HG02588 (cell line): ENCODE measurements at regions not wholly inside any gene's neighbourhood (a gene's known extent, or its start where the extent isn't known, plus 50 kb on each side); places are given as distances from the start of the nearest gene placed in this dataset.
"Not testable (repeated sequence)": the region's sequence is repeated elsewhere in the genome, so short reads cannot be mapped to it uniquely, and the experiment has no call there.

Experiments
- ATAC-seq: cut with Tn5 transposase; IDR thresholded peaks from one replicate; pipeline ENCODE4 v1.9.1; 2021; ENCODE audit warnings: mild to moderate bottlenecking, moderate library complexity; ENCODE audit not compliant: unreplicated experiment

GRCh38 chr7:46774515-46774914 is 807.4 kb downstream of the TNS3 start:
- ATAC-seq, result no peak

- ATAC-seq, result no peak
These were observed 809.1 kb downstream of the TNS3 start for GRCh38 chr7:46772776-46773175.

GRCh38 chr7:46767071-46767470 is 814.8 kb downstream of the TNS3 start:
- no peak for ATAC-seq

GRCh38 chr7:46764100-46764936 is 817.6 kb downstream of the TNS3 start:
- no peak for ATAC-seq

GRCh38 chr7:46763344-46763743 is 818.6 kb downstream of the TNS3 start:
- ATAC-seq, result no peak

- ATAC-seq, result no peak
These were observed 822.0 kb downstream of the TNS3 start for GRCh38 chr7:46759711-46760480.

GRCh38 chr7:46756996-46757395 is 824.9 kb downstream of the TNS3 start:
- no peak for ATAC-seq

- ATAC-seq, result no peak
These were observed 825.7 kb downstream of the TNS3 start for GRCh38 chr7:46756256-46756655.

DNA sequence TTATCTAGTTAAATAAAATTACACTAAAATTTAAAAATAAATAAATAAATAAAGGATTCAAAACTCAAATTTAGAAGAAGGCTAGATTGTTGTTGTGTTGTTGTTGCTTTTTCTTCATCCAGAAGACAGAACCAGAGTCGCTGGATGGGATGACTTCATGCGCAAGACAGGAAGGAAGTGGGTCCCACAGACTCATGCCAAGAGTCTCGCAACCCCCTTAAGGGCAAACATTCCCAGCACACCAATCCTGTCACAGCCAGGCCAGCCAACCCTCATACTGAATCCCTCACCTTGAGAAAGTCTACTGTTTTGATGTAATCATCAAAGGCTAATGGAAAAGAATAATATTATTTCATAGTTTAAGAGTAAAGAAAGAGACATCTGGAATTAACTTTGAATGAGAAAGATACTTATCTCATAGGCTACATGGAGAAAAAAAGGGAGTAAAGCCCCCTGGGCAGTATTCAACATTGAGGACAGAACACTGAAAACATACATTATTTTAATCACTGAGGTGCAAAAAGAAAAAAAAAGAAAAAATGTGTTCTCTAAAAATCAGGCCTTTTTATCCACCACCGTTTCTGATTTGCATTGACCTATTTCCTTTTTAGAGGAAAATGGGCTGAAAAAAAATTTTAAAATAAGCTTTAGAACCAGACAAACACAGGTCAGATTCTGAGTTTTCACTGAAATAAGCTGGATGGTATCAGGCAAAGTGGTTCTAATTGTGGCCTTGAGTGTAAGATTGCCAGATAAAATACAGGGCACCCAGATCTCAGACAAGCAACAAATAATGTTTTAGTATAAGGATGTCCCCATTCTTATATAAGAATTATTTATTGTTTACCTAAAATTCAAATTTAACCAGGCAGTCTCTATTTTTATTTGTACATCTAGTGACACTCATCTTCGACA is 826.5 kb downstream of the TNS3 start:
- no peak for ATAC-seq

- no peak for ATAC-seq
These were observed 827.7 kb downstream of the TNS3 start for GRCh38 chr7:46754140-46754720.

DNA sequence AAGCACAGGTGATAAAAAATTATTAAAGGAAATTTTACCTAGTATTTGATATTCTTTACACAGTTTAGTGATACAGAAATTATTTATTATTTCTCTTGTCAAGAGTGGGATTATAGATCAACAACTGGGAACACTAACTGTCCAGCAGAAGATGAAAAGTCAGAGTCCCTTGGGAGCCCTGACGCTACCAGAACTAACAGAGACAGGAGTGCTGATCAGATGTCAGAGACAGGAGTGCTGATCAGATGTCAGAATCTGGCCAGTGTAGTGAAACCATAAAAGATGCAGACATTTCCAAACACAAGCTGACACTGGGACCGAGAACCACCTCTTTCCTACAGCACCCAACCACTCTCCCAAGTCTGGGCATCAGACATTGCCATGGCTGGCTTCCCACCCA is 828.2 kb downstream of the TNS3 start:
- ATAC-seq, result no peak

GRCh38 chr7:46752881-46753366 is 829.0 kb downstream of the TNS3 start:
- ATAC-seq, result no peak

DNA sequence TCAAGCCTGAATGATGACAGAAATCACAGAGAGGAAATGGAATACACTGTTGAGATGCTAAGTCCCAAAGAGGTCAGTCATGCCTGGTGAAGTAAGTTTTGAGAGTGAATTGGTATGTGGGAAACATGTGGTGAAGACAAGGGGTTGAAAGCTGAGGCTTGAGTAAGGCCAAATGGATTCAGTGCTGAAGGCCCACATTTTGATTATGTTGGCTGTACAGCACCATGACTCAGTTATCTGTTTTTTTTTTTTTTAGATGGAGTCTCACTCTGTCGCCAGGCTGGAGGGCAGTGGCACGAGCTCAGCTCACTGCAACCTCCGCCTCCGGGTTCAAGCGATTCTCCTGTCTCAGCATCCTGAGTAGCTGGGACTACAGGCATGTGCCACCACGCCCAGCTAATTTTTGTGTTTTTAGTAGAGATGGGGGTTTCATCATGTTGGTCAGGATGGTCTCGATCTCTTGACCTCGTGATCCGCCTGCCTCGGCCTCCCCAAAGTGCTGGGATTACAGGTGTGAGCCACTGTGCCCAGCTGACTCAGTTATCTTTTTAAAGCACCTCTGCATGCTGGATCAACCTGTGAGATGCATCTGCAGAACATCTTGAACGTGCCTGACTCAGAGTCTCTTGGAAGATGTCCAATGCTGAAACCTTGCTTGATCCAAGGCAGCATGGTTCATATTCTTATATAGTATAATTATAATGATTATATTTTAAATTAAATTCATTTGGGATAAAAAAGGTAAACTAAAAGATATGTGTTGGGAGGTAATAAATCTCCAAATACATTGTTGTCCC is 829.8 kb downstream of the TNS3 start:
- ATAC-seq, result not testable (repeated sequence)

DNA sequence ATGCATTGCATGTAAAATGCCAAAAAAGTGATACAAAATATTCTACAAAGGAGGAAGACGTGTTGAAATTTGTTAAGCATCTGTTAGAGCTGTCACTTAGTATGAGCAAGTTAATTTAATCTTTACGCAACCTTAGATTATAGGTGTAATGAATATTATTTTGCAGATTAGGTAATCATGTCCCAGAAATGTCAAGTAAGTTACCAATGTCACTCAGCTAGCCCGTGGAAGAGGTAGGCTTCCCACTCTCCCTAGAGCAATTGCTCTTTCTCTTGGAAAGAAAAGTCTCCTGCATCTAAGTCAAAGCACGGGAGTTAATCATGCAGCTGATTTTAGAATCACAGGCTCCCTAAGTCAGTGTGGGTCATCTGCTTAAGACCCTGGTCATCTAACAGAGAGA is 830.4 kb upstream of the IGFBP3 start:
- ATAC-seq, result no peak

- no peak for ATAC-seq
These were observed 829.3 kb upstream of the IGFBP3 start for GRCh38 chr7:46750321-46750865.

DNA sequence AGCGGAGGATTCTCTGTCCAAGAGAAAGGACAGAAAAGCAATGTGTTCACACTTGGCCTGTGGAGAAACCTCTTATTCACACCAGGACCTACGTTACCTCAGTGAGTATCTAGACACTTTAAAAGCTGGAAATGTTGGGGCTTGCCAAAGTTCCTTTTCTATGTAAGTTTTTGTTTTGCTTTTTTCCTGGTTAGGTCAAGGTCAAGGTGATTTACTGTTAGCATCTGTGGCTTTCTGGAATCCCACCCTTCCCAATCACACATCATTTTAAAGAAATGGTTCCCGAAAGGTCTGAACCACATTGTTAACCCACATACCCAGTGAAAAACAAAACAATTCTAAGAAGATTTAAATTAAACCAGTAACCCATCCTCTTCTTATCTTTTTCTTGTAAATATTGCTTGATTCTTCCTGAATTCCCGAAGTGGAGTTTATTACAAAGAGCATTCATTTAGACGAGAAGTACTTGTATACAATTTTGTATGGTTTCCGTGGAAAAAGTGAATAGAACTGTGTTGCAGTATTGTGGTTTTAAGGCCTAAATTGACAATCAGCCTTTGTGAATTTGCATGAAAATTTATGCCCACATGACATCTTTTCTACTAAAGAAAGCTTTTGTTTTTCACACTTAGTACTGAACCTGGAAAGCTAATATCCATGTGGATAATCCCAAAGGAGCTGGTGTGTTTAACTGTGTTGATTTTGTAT is 827.0 kb upstream of the IGFBP3 start:
- no peak for ATAC-seq

DNA sequence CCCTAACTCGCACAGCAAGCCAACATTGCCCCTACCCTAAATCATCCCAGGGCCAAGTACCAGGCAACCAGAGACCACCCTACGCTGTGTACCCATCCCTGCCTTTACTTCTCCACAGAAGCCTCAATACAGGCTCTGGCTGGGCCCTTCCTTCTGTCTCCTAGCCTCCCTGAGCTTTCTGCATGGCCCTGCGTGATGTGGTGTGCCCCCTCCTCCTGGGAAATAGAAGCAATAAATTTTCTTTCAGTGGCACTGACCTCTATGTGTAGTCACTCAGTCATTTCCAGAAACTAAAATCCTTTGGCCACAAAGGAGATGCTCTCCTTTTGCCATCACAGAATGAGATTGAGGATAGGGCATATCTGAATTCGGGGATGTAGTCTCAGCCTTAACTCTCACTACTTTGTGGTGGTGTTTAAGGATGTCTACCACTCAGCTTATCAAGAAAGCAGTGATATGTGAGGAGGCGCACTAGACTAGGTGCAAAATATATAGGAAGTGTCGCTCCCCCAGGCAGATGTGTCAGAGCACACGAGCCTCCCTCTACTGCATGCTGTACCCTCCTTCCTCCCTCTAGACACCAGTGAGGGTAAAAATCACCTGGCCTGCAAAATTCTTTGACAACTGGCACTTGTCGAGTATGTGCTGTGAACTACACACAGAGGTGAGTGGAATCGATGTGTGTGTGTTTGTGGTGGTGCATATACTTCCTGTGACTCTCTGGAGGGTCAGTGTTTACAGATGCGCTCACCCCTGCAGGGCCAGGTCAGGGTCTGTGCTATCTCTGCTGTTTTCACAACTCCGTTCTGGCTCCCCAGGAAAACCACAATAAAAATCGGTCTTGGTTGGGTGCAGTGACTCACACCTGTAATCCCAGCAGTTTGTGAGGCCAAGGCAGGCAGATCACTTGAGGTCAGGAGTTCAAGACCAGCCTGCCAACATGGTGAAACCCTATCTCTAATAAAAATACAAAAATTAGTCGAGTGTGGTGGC is 825.9 kb upstream of the IGFBP3 start:
- no peak for ATAC-seq

DNA sequence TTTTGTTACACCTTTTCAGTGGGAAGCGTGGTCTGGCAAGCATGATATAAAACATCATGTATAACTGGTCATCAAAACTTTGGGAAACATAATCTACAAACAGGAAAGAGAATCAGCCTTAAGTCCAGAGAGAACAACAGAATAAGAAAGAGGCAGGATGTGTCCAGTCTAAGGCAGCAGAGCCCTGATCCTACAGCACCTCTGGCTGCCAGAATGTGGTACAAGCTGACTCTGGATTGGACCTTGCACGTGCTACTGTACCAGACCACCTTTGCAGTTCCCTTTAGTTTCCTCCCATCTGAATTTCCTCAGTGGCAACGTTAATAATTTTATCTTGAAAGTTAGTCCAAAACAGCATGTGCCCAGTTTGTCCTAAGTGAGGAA is 824.6 kb upstream of the IGFBP3 start:
- ATAC-seq, result no peak
